C4-2B (cell line): ENCODE measurements at regions not wholly inside any gene's neighbourhood (a gene's known extent, or its start where the extent isn't known, plus 50 kb on each side); places are given as distances from the start of the nearest gene placed in this dataset.

Experiments used
- H3K27ac ChIP-seq: fragments of 450-650 bp; 2 replicates; pipeline ENCODE4 v1.5.1; 2017
- CTCF ChIP-seq: fragments of 450-650 bp; conservative IDR thresholded peaks from 2 replicates; pipeline ENCODE4 v1.5.1; 2017; ENCODE audit warnings: mild to moderate bottlenecking
- ZFX ChIP-seq: fragments of 450-650 bp; IDR thresholded peaks from 2 replicates; pipeline ENCODE4 v1.6.1; 2017

GRCh38 chr15:46366360-46367007, 731.7 kb downstream of the SQOR start:
- H3K27ac ChIP-seq = no peak overlapping the region
- TF ChIP-seq CTCF = no peak
- no peak for TF ChIP-seq ZFX

- no peak overlapping the region for H3K27ac ChIP-seq
- no peak for TF ChIP-seq CTCF
- no peak for TF ChIP-seq ZFX
Measured at GRCh38 chr15:46383978-46384377, 749.1 kb downstream of the SQOR start.

- no peak overlapping the region for H3K27ac ChIP-seq
- no peak for TF ChIP-seq ZFX
- no peak for TF ChIP-seq CTCF
Measured at GRCh38 chr15:46386356-46386755, 751.5 kb downstream of the SQOR start.

- TF ChIP-seq ZFX (no peak), CTCF (no peak)
- no peak overlapping the region for H3K27ac ChIP-seq
Measured at GRCh38 chr15:46389739-46390138, 754.9 kb downstream of the SQOR start.

GRCh38 chr15:46394463-46394862, 759.6 kb downstream of the SQOR start:
- no peak overlapping the region for H3K27ac ChIP-seq
- TF ChIP-seq ZFX (no peak), CTCF (no peak)

- no peak for TF ChIP-seq CTCF
- no peak for TF ChIP-seq ZFX
- no peak overlapping the region for H3K27ac ChIP-seq
Measured at GRCh38 chr15:46408312-46408711, 773.5 kb downstream of the SQOR start.

- peak overlapping the region; percentile 12; the same call in 1 of the 2 replicates for H3K27ac ChIP-seq
- no peak for TF ChIP-seq CTCF
- no peak for TF ChIP-seq ZFX
Measured at GRCh38 chr15:46409841-46410301, 775.0 kb downstream of the SQOR start.
